Neural progenitor cell (in vitro differentiated cells): ENCODE measurements at regions not wholly inside any gene's neighbourhood (a gene's known extent, or its start where the extent isn't known, plus 50 kb on each side); places are given as distances from the start of the nearest gene placed in this dataset.

Experiments
- EZH2 ChIP-seq: fragments of 200-600 bp; sonication (generic); IDR thresholded peaks from 2 replicates; pipeline ENCODE4 v1.6.1; 2017; ENCODE audit warnings: antibody characterized with exemption, mild to moderate bottlenecking, moderate library complexity
- EZH2phosphoT487 ChIP-seq: fragments of 200-600 bp; sonication (generic); IDR thresholded peaks from 2 replicates; pipeline ENCODE4 v1.6.1; 2017; ENCODE audit warnings: antibody characterized with exemption
- TF ChIP-seq, protein P1 (sequence below): fragments of 200-600 bp; sonication (generic); IDR thresholded peaks from 2 replicates; pipeline ENCODE4 v1.5.1; 2017; ENCODE audit warnings: antibody characterized with exemption, mild to moderate bottlenecking

DNA sequence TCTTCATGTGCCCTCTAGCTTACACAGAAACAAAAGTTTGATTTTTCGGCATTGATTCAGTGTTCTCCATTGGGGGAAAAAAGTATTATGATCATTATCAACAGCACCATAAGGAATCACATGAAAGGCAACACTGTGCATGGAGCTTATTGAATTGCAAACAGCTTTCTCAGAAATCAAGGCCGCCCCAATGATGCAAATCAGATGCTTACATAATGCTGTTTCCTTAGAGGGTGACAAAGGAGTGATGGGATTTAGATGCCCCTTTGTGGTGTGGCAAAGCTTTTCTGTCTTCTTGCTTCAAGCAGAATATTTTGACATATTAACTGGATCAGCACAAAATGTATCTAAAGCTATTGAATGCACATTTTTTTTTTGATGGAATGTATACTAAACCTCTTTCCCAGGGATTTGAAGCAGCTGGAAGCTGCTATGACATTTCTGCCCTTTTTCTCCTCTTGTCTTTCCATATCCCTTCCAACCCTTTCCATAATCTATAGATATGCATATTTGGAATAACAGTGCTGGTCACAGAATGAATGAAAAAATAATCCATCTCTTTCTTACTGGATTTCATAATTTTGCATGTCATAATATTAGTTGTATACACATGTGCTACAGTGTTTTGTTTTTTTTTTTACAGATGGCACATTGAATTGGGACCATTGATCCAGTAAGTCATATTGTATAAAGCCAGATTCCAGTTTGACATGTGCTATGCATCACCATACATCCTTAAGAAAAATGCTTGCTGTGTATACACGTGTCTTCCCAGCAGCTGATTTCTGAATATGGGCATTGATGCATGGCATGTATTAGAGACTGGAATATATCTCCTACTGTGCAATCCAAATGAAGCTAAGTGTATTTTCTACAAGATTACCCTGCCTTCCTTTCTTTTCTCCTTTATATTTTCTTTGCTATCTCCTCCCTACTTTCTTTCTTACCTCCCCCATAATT lies 259.7 kb upstream of the DCN start:
- TF ChIP-seq EZH2 (no peak), EZH2phosphoT487 (no peak)
- TF ChIP-seq, protein P1, sequence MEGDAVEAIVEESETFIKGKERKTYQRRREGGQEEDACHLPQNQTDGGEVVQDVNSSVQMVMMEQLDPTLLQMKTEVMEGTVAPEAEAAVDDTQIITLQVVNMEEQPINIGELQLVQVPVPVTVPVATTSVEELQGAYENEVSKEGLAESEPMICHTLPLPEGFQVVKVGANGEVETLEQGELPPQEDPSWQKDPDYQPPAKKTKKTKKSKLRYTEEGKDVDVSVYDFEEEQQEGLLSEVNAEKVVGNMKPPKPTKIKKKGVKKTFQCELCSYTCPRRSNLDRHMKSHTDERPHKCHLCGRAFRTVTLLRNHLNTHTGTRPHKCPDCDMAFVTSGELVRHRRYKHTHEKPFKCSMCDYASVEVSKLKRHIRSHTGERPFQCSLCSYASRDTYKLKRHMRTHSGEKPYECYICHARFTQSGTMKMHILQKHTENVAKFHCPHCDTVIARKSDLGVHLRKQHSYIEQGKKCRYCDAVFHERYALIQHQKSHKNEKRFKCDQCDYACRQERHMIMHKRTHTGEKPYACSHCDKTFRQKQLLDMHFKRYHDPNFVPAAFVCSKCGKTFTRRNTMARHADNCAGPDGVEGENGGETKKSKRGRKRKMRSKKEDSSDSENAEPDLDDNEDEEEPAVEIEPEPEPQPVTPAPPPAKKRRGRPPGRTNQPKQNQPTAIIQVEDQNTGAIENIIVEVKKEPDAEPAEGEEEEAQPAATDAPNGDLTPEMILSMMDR = no peak
